ENCODE measurements at regions not wholly inside any gene's neighbourhood (a gene's known extent, or its start where the extent isn't known, plus 50 kb on each side); places are given as distances from the start of the nearest gene placed in this dataset.

DNA sequence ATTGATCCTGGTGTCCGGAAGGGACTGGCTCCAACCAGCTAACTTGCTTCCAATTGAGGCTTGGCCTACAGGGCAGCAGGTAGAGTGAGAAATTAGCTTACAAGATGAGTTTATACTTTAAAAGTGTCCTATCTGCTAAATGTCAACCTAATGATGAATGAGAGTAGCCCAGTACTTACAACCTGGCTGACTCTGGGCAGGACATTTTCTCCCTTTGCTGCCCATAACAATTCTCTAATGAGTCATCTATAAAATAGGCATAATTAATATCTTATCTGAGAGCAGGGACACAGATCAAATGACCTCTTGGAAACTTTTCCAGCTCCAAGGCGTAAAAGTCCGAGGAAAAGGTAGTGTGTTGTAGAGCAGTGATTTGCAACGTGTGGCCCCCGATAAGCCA lies 398.4 kb upstream of the BOD1L1 start:
- H3K9me3 Mint-ChIP-seq = no peaks in the 10 kb centered on the region
- H3K27me3 Mint-ChIP-seq (ENCODE audit: low read depth, poor library complexity) = peaks cover 2% of the 10 kb centered on the region
- TF ChIP-seq, protein P1, sequence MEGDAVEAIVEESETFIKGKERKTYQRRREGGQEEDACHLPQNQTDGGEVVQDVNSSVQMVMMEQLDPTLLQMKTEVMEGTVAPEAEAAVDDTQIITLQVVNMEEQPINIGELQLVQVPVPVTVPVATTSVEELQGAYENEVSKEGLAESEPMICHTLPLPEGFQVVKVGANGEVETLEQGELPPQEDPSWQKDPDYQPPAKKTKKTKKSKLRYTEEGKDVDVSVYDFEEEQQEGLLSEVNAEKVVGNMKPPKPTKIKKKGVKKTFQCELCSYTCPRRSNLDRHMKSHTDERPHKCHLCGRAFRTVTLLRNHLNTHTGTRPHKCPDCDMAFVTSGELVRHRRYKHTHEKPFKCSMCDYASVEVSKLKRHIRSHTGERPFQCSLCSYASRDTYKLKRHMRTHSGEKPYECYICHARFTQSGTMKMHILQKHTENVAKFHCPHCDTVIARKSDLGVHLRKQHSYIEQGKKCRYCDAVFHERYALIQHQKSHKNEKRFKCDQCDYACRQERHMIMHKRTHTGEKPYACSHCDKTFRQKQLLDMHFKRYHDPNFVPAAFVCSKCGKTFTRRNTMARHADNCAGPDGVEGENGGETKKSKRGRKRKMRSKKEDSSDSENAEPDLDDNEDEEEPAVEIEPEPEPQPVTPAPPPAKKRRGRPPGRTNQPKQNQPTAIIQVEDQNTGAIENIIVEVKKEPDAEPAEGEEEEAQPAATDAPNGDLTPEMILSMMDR (IDR thresholded peaks at IDR 0.05) = no peak
- no peak overlapping the region for H3K4me3 Mint-ChIP-seq
- DNase-seq = no peak
- H3K36me3 Mint-ChIP-seq (ENCODE audit: low read depth) = no peaks in the 10 kb centered on the region
- H3K27ac Mint-ChIP-seq = no peak overlapping the region
- peaks cover 25% of the 10 kb centered on the region for H3K4me1 Mint-ChIP-seq

GRCh38 chr4:14028862-14029261 lies 401.3 kb upstream of the BOD1L1 start:
- Mint-ChIP-seq H3K36me3 (ENCODE audit: low read depth) (no peaks in the 10 kb centered on the region), H3K27me3 (ENCODE audit: low read depth, poor library complexity) (peaks cover 2% of the 10 kb centered on the region), H3K4me3 (no peak overlapping the region), H3K27ac (no peak overlapping the region), H3K4me1 (peaks cover 21% of the 10 kb centered on the region), H3K9me3 (no peaks in the 10 kb centered on the region)
- TF ChIP-seq, protein P1 (IDR thresholded peaks at IDR 0.05) = no peak
- DNase-seq = no peak

DNA sequence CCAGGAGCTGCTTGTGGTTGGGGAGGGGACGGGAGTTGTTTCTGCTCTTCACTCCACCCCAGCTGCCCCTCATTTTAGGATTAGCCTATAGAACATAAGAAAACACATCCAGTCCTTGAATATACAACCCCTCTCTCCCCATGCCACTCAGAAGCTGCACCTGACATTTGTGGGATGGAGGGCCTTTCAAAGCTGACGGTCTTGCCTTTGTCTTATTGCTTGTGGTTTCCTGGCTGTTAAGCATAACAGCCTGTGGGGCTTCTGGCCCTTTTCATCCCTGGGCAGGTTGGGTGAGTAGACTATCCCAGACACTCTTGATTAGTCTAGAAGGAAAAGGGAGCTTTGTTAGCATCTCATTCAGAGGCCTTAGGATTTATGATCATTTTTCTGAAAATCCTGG lies 407.6 kb upstream of the BOD1L1 start:
- no peak overlapping the region for H3K4me3 Mint-ChIP-seq
- H3K27me3 Mint-ChIP-seq (ENCODE audit: low read depth, poor library complexity) = peaks cover 4% of the 10 kb centered on the region
- no peaks in the 10 kb centered on the region for H3K4me1 Mint-ChIP-seq
- H3K27ac Mint-ChIP-seq = no peak overlapping the region
- no peaks in the 10 kb centered on the region for H3K9me3 Mint-ChIP-seq
- TF ChIP-seq, protein P1 (IDR thresholded peaks at IDR 0.05) = no peak
- DNase-seq = no peak
- no peaks in the 10 kb centered on the region for H3K36me3 Mint-ChIP-seq (ENCODE audit: low read depth)

DNA sequence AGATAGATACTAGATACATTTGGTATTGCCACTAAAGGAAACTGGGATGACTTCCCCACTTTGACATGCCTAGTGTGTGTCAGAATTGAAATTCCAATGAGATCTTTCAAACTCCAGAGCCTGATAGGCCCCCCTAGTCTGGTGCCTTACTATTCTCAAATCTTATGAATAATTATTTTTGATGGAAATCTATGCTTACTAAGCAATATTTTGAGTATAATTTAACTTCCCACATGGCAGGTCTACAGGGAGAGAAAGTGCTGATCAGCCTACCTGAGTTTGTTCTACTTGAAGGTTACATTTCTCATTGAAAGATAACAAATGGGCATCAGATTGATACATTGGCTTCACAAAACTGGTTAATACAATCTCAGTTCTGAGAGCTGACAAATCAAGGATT lies 415.7 kb upstream of the BOD1L1 start:
- Mint-ChIP-seq H3K27ac (no peak overlapping the region), H3K9me3 (no peaks in the 10 kb centered on the region), H3K27me3 (ENCODE audit: low read depth, poor library complexity) (no peaks in the 10 kb centered on the region), H3K4me1 (no peaks in the 10 kb centered on the region), H3K4me3 (no peak overlapping the region), H3K36me3 (ENCODE audit: low read depth) (no peaks in the 10 kb centered on the region)
- no peak for DNase-seq
- TF ChIP-seq, protein P1 (IDR thresholded peaks at IDR 0.05) = no peak

GRCh38 chr4:14046642-14047041 lies 419.1 kb upstream of the BOD1L1 start:
- H3K4me3 Mint-ChIP-seq = no peak overlapping the region
- peaks cover 3% of the 10 kb centered on the region for H3K27me3 Mint-ChIP-seq (ENCODE audit: low read depth, poor library complexity)
- H3K36me3 Mint-ChIP-seq (ENCODE audit: low read depth) = no peaks in the 10 kb centered on the region
- peaks cover 9% of the 10 kb centered on the region for H3K9me3 Mint-ChIP-seq
- no peak overlapping the region for H3K27ac Mint-ChIP-seq
- TF ChIP-seq, protein P1 (IDR thresholded peaks at IDR 0.05) = no peak
- DNase-seq = no peak
- no peaks in the 10 kb centered on the region for H3K4me1 Mint-ChIP-seq

- Mint-ChIP-seq H3K27ac (no peak overlapping the region), H3K9me3 (peaks cover 9% of the 10 kb centered on the region), H3K4me1 (no peaks in the 10 kb centered on the region), H3K27me3 (ENCODE audit: low read depth, poor library complexity) (peaks cover 3% of the 10 kb centered on the region), H3K36me3 (ENCODE audit: low read depth) (no peaks in the 10 kb centered on the region), H3K4me3 (no peak overlapping the region)
- TF ChIP-seq, protein P1 (IDR thresholded peaks at IDR 0.05) = no peak
- DNase-seq = no peak
These were observed 420.3 kb upstream of the BOD1L1 start for GRCh38 chr4:14047840-14048239.
